Globus pallidus (tissue), 1 donor: ENCODE measurements at regions not wholly inside any gene's neighbourhood (a gene's known extent, or its start where the extent isn't known, plus 50 kb on each side); places are given as distances from the start of the nearest gene placed in this dataset.

Source experiments
- DNase-seq: peaks from one replicate; pipeline ENCODE4 v3.0.0-alpha.2; 2015; ENCODE audit warnings: low spot score

- DNase-seq: no peak
Observed at GRCh38 chr4:95660719-95661118, 111.9 kb upstream of the UNC5C start.

GRCh38 chr4:95651891-95652290 lies 103.1 kb upstream of the UNC5C start:
- DNase-seq: no peak

- no peak for DNase-seq
Observed at GRCh38 chr4:95644417-95644816, 95.6 kb upstream of the UNC5C start.

- no peak for DNase-seq
Observed at GRCh38 chr4:95643627-95644026, 94.9 kb upstream of the UNC5C start.

- DNase-seq: no peak
Observed at GRCh38 chr4:95641571-95641970, 92.8 kb upstream of the UNC5C start.

GRCh38 chr4:95640311-95640710 lies 91.5 kb upstream of the UNC5C start:
- peak; percentile 54 for DNase-seq

GRCh38 chr4:95638920-95639501 lies 90.2 kb upstream of the UNC5C start:
- DNase-seq: peak; percentile 16

- DNase-seq: peak; percentile 44
Observed at GRCh38 chr4:95637043-95637600, 88.3 kb upstream of the UNC5C start.

- no peak for DNase-seq
Observed at GRCh38 chr4:95636061-95636460, 87.3 kb upstream of the UNC5C start.

GRCh38 chr4:95627709-95628108 lies 78.9 kb upstream of the UNC5C start:
- no peak for DNase-seq

GRCh38 chr4:95627024-95627605 lies 78.3 kb upstream of the UNC5C start:
- DNase-seq: no peak

- DNase-seq: no peak
Observed at GRCh38 chr4:95625020-95625419, 76.2 kb upstream of the UNC5C start.

GRCh38 chr4:95619525-95620443 lies 71.0 kb upstream of the UNC5C start:
- no peak for DNase-seq

GRCh38 chr4:95614684-95615205 lies 66.0 kb upstream of the UNC5C start:
- no peak for DNase-seq

GRCh38 chr4:95610061-95610569 lies 61.3 kb upstream of the UNC5C start:
- DNase-seq: no peak

- DNase-seq: no peak
Observed at GRCh38 chr4:95606739-95607138, 58.0 kb upstream of the UNC5C start.

- no peak for DNase-seq
Observed at GRCh38 chr4:95603393-95603792, 54.6 kb upstream of the UNC5C start.

- no peak for DNase-seq
Observed at GRCh38 chr4:95602872-95603271, 54.1 kb upstream of the UNC5C start.

- DNase-seq: no peak
Observed at GRCh38 chr4:95601356-95601755, 52.6 kb upstream of the UNC5C start.

- no peak for DNase-seq
Observed at GRCh38 chr4:95599777-95600400, 51.1 kb upstream of the UNC5C start.
